ENCODE measurements at regions not wholly inside any gene's neighbourhood (a gene's known extent, or its start where the extent isn't known, plus 50 kb on each side); places are given as distances from the start of the nearest gene placed in this dataset.

DNA sequence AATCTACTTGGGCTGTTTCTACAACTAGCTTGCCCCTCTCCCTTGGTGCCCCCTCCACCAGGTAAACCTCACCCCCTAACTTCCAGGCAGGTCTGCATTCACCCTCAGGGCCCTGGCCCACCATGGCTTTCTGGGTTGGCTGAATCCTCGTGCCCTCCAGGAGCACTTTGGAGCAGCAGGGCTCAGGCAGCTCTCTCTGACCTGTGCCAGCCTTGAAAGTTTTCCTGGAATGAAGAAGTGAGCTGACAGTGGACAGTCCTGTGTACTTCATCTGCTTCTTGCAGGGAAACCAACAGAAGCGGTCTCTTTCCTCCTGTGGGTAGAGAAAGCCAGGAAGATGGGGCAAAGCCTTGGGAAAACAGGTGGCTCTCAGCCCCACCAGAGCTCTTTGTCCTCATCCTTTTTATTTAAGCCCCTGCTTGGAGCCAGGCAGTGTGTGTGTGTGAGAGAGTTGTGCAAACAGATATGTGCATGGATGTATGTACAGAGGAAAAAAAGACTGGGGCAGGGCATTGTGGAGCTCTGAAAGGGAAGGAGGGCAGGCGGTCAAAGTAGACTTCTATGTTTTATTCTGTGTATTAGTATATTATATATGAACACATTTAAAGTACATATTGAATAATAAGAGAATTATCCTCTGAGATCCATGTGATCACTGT, 62.3 kb upstream of the SPRY4 start:
- TF ChIP-seq ZSCAN5A (CRISPR knock-in tag; IDR thresholded peaks at IDR 0.05; ENCODE audit: borderline replicate concordance) (no peak), E2F2 (CRISPR knock-in tag; IDR thresholded peaks at IDR 0.05; ENCODE audit: borderline replicate concordance) (no peak)
